ENCODE measurements at regions not wholly inside any gene's neighbourhood (a gene's known extent, or its start where the extent isn't known, plus 50 kb on each side); places are given as distances from the start of the nearest gene placed in this dataset.

DNA sequence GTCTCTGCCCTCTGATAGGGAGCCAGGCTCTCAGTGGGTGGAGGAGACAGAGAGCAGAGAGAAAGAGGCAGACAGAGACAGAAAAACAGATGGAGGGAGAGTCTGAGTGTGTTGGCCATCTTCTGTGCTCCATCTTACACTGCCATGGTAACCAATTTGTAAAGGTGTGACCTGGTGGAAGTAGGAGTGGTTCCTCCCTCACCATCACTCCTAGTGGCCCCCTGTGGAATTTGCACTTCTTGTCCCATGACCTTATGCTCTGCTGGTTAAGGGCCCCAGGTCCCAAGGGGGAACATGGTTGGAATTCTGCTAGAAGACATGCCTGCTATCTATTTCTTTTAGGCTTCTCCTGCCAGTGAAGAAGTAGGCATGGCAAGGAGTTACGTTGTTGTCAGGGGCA is 376.7 kb upstream of the CCDC196 start:
- H3K79me2 ChIP-seq (ENCODE audit: insufficient read depth): no peaks in the 10 kb centered on the region
- H3K27ac ChIP-seq (ENCODE audit: low read depth in 2 of 2, low read length in 1 of 2): no peak overlapping the region
- H3K9me3 ChIP-seq: no peaks in the 10 kb centered on the region
- no peaks in the 10 kb centered on the region for H3K27me3 ChIP-seq (ENCODE audit: insufficient read depth)
- H3K4me2 ChIP-seq: no peak overlapping the region
- H3K36me3 ChIP-seq (replicated peaks in 1 of 2; ENCODE audit: control insufficient read depth in 1 of 2, insufficient read depth in 2 of 2, low read length in 1 of 2): no peaks in the 10 kb centered on the region
- ChIA-PET CTCF (no interaction called here), POLR2A (no interaction called here)
- H3K4me3 ChIP-seq (ENCODE audit: low read depth in 2 of 2, low read length in 1 of 2): no peak overlapping the region
- H3F3A ChIP-seq (replicated peaks; ENCODE audit: insufficient read depth): no peaks in the 10 kb centered on the region
- no peak for DNase-seq
- TF ChIP-seq ELF1 (IDR thresholded peaks at IDR 0.05) (no peak), RFX5 (IDR thresholded peaks at IDR 0.05; ENCODE audit: low read length) (no peak), MEF2A (IDR thresholded peaks at IDR 0.05; ENCODE audit: borderline replicate concordance, low read depth) (no peak), EP300 (IDR thresholded peaks at IDR 0.05; ENCODE audit: borderline replicate concordance in 1 of 2, low read depth in 1 of 2, low read length in 1 of 2) (no peak), CTCF (IDR thresholded peaks at IDR 0.05) (no peak), GABPA (IDR thresholded peaks at IDR 0.05; ENCODE audit: low read depth) (no peak), NRF1 (IDR thresholded peaks at IDR 0.05; ENCODE audit: low read depth, low read length) (no peak), GATA2 (CRISPR knock-in tag; IDR thresholded peaks at IDR 0.05) (no peak), SIN3A (IDR thresholded peaks at IDR 0.05; ENCODE audit: borderline replicate concordance, low read depth, low read length) (no peak), FOSL2 (IDR thresholded peaks at IDR 0.05; ENCODE audit: borderline replicate concordance, low read depth) (no peak), TEAD4 (IDR thresholded peaks at IDR 0.05; ENCODE audit: borderline replicate concordance, insufficient read depth) (no peak)
- TF ChIP-seq, protein P1, sequence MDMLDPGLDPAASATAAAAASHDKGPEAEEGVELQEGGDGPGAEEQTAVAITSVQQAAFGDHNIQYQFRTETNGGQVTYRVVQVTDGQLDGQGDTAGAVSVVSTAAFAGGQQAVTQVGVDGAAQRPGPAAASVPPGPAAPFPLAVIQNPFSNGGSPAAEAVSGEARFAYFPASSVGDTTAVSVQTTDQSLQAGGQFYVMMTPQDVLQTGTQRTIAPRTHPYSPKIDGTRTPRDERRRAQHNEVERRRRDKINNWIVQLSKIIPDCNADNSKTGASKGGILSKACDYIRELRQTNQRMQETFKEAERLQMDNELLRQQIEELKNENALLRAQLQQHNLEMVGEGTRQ (IDR thresholded peaks at IDR 0.05; ENCODE audit: borderline replicate concordance, low read depth, low read length): no peak
- no peaks in the 10 kb centered on the region for H3K9me2 ChIP-seq
- 20% methylated on average over 1 of the region's 1 CpG for WGBS (ENCODE audit: low lambda C conversion rate)
- no peak overlapping the region for H2AFZ ChIP-seq (ENCODE audit: low read depth)
- no peak overlapping the region for H3K9ac ChIP-seq
- no peaks in the 10 kb centered on the region; a peak in 1 of 4 replicates for H3K4me1 ChIP-seq (ENCODE audit: control insufficient read depth in 1 of 2, insufficient read depth in 2 of 2, low read depth in 1 of 2, low read length in 1 of 2)
- H4K20me1 ChIP-seq (ENCODE audit: insufficient read depth): no peaks in the 10 kb centered on the region

- TF ChIP-seq SMC3 (IDR thresholded peaks at IDR 0.05; ENCODE audit: low read depth, low read length): no peak
- Histone ChIP-seq H3K27ac (ENCODE audit: low read depth in 2 of 2, low read length in 1 of 2) (no peak overlapping the region), H4K20me1 (ENCODE audit: insufficient read depth) (no peaks in the 10 kb centered on the region), H3K9me2 (no peaks in the 10 kb centered on the region), H3K79me2 (ENCODE audit: insufficient read depth) (no peaks in the 10 kb centered on the region), H3K36me3 (replicated peaks in 1 of 2; ENCODE audit: control insufficient read depth in 1 of 2, insufficient read depth in 2 of 2, low read length in 1 of 2) (no peaks in the 10 kb centered on the region), H3F3A (replicated peaks; ENCODE audit: insufficient read depth) (no peaks in the 10 kb centered on the region), H3K9ac (no peak overlapping the region), H2AFZ (ENCODE audit: low read depth) (no peak overlapping the region), H3K27me3 (ENCODE audit: insufficient read depth) (no peaks in the 10 kb centered on the region), H3K4me3 (ENCODE audit: low read depth in 2 of 2, low read length in 1 of 2) (no peak overlapping the region), H3K4me1 (ENCODE audit: control insufficient read depth in 1 of 2, insufficient read depth in 2 of 2, low read depth in 1 of 2, low read length in 1 of 2) (no peaks in the 10 kb centered on the region), H3K9me3 (no peaks in the 10 kb centered on the region), H3K4me2 (no peak overlapping the region)
- WGBS (ENCODE audit: low lambda C conversion rate): 34% methylated on average over 6 of the region's 6 CpGs
- POLR2A ChIA-PET: no interaction called here
- CTCF ChIA-PET: interaction anchor here (1.4 kb wide), 1 partner anchor 9 kb away, joined by 3 read pairs; no protein-coding TSS in a partner anchor
- no peak for DNase-seq
Observed at GRCh38 chr14:66111891-66112290, 374.3 kb upstream of the CCDC196 start.

All from SK-N-SH (cell line).